HUES6 (cell line): ENCODE measurements at regions not wholly inside any gene's neighbourhood (a gene's known extent, or its start where the extent isn't known, plus 50 kb on each side); places are given as distances from the start of the nearest gene placed in this dataset.
"Not testable (repeated sequence)": the region's sequence is repeated elsewhere in the genome, so short reads cannot be mapped to it uniquely, and the experiment has no call there.

Experiments
- H3K27ac ChIP-seq: 2 replicates; pipeline ENCODE4 v1.7.0; 2013; ENCODE audit warnings: low read depth, mild to moderate bottlenecking, low read length, inconsistent platforms
- H3K27me3 ChIP-seq: 2 replicates; pipeline ENCODE4 v1.6.1; 2013; ENCODE audit warnings: low read length; ENCODE audit not compliant: control insufficient read depth, insufficient read depth
- H3K36me3 ChIP-seq: 2 replicates; pipeline ENCODE4 v1.6.1; 2013; ENCODE audit warnings: low read length; ENCODE audit not compliant: control insufficient read depth, insufficient read depth
- H3K4me1 ChIP-seq: 2 replicates; pipeline ENCODE4 v1.6.1; 2013; ENCODE audit warnings: low read length; ENCODE audit not compliant: control insufficient read depth, insufficient read depth
- H3K4me3 ChIP-seq: 2 replicates; pipeline ENCODE4 v1.5.1; 2013; ENCODE audit warnings: low read depth, low read length
- H3K9ac ChIP-seq: one replicate; pipeline ENCODE4 v1.6.1; 2013; ENCODE audit warnings: mild to moderate bottlenecking, low read length
- H3K9me3 ChIP-seq: 2 replicates; pipeline ENCODE4 v1.6.1; 2013; ENCODE audit warnings: low read depth, low read length; ENCODE audit not compliant: control insufficient read depth, insufficient read depth

- H3K27ac ChIP-seq = no peak overlapping the region
- no peaks in the 10 kb centered on the region for H3K36me3 ChIP-seq
- no peaks in the 10 kb centered on the region for H3K9me3 ChIP-seq
- no peaks in the 10 kb centered on the region for H3K4me1 ChIP-seq
- H3K27me3 ChIP-seq = no peaks in the 10 kb centered on the region
- no peak overlapping the region for H3K9ac ChIP-seq
- no peak overlapping the region for H3K4me3 ChIP-seq
Measured at GRCh38 chr4:20026456-20026855, 225.2 kb upstream of the SLIT2 start.

- no peak overlapping the region for H3K4me3 ChIP-seq
- H3K36me3 ChIP-seq = no peaks in the 10 kb centered on the region
- no peaks in the 10 kb centered on the region for H3K4me1 ChIP-seq
- H3K27ac ChIP-seq = no peak overlapping the region
- no peaks in the 10 kb centered on the region for H3K27me3 ChIP-seq
- no peak overlapping the region for H3K9ac ChIP-seq
- no peaks in the 10 kb centered on the region for H3K9me3 ChIP-seq
Measured at GRCh38 chr4:20022471-20022870, 229.2 kb upstream of the SLIT2 start.

- Histone ChIP-seq H3K4me1 (no peaks in the 10 kb centered on the region), H3K36me3 (no peaks in the 10 kb centered on the region), H3K27me3 (no peaks in the 10 kb centered on the region), H3K9ac (no peak overlapping the region), H3K27ac (no peak overlapping the region), H3K9me3 (no peaks in the 10 kb centered on the region), H3K4me3 (no peak overlapping the region)
Measured at GRCh38 chr4:20020056-20020455, 231.6 kb upstream of the SLIT2 start.

- Histone ChIP-seq H3K27me3 (no peaks in the 10 kb centered on the region), H3K36me3 (no peaks in the 10 kb centered on the region), H3K4me3 (no peak overlapping the region), H3K9ac (no peak overlapping the region), H3K4me1 (no peaks in the 10 kb centered on the region), H3K27ac (no peak overlapping the region), H3K9me3 (no peaks in the 10 kb centered on the region)
Measured at GRCh38 chr4:20019310-20020015, 232.2 kb upstream of the SLIT2 start.

- Histone ChIP-seq H3K9me3 (no peaks in the 10 kb centered on the region), H3K27ac (no peak overlapping the region), H3K27me3 (no peaks in the 10 kb centered on the region), H3K36me3 (no peaks in the 10 kb centered on the region), H3K4me1 (no peaks in the 10 kb centered on the region), H3K4me3 (no peak overlapping the region), H3K9ac (no peak overlapping the region)
Measured at GRCh38 chr4:20017777-20018115, 234.0 kb upstream of the SLIT2 start.

- no peak overlapping the region for H3K4me3 ChIP-seq
- no peaks in the 10 kb centered on the region for H3K27me3 ChIP-seq
- no peak overlapping the region for H3K9ac ChIP-seq
- H3K9me3 ChIP-seq = no peaks in the 10 kb centered on the region
- no peaks in the 10 kb centered on the region for H3K36me3 ChIP-seq
- H3K4me1 ChIP-seq = no peaks in the 10 kb centered on the region
- H3K27ac ChIP-seq = no peak overlapping the region
Measured at GRCh38 chr4:20017070-20017776, 234.5 kb upstream of the SLIT2 start.

GRCh38 chr4:20015636-20016224 lies 236.0 kb upstream of the SLIT2 start:
- Histone ChIP-seq H3K9ac (no peak overlapping the region), H3K27me3 (no peaks in the 10 kb centered on the region), H3K4me3 (no peak overlapping the region), H3K4me1 (no peaks in the 10 kb centered on the region), H3K27ac (no peak overlapping the region), H3K9me3 (no peaks in the 10 kb centered on the region), H3K36me3 (no peaks in the 10 kb centered on the region)

GRCh38 chr4:20003836-20004558 lies 247.7 kb upstream of the SLIT2 start:
- not testable (repeated sequence) for H3K4me3 ChIP-seq, H3K36me3 ChIP-seq, H3K4me1 ChIP-seq, H3K27me3 ChIP-seq, H3K9ac ChIP-seq, H3K27ac ChIP-seq, H3K9me3 ChIP-seq

GRCh38 chr4:19999775-20000414 lies 251.8 kb upstream of the SLIT2 start:
- Histone ChIP-seq H3K4me3 (no peak overlapping the region), H3K9ac (no peak overlapping the region), H3K36me3 (no peaks in the 10 kb centered on the region), H3K9me3 (no peaks in the 10 kb centered on the region), H3K27ac (no peak overlapping the region), H3K4me1 (no peaks in the 10 kb centered on the region), H3K27me3 (no peaks in the 10 kb centered on the region)

- no peaks in the 10 kb centered on the region for H3K9me3 ChIP-seq
- H3K27ac ChIP-seq = no peak overlapping the region
- no peaks in the 10 kb centered on the region for H3K27me3 ChIP-seq
- no peaks in the 10 kb centered on the region for H3K4me1 ChIP-seq
- H3K36me3 ChIP-seq = no peaks in the 10 kb centered on the region
- no peak overlapping the region for H3K9ac ChIP-seq
- H3K4me3 ChIP-seq = no peak overlapping the region
Measured at GRCh38 chr4:19999276-19999675, 252.4 kb upstream of the SLIT2 start.
